Type B pancreatic cell (in vitro differentiated cells): ENCODE measurements at regions not wholly inside any gene's neighbourhood (a gene's known extent, or its start where the extent isn't known, plus 50 kb on each side); places are given as distances from the start of the nearest gene placed in this dataset.
"Not testable (repeated sequence)": the region's sequence is repeated elsewhere in the genome, so short reads cannot be mapped to it uniquely, and the experiment has no call there.

Source experiments
- DNase-seq: peaks from one replicate; pipeline ENCODE4 v3.0.0; 2021; ENCODE audit warnings: mixed read lengths; ENCODE audit not compliant: unreplicated experiment; ENCODE audit errors: extremely low spot score
- H3K27ac Mint-ChIP-seq: 2 replicates; pipeline ENCODE4 v1.8.0; 2021; ENCODE audit warnings: mild to moderate bottlenecking, mixed read lengths
- H3K27me3 Mint-ChIP-seq: 2 replicates; pipeline ENCODE4 v1.8.0; 2021; ENCODE audit warnings: mixed read lengths
- H3K36me3 Mint-ChIP-seq: 2 replicates; pipeline ENCODE4 v1.8.0; 2021; ENCODE audit warnings: mixed read lengths
- H3K4me1 Mint-ChIP-seq: one replicate; pipeline ENCODE4 v1.8.0; 2021; ENCODE audit warnings: mixed read lengths; ENCODE audit not compliant: unreplicated experiment
- H3K4me3 Mint-ChIP-seq: 2 replicates; pipeline ENCODE4 v1.8.0; 2021; ENCODE audit warnings: mild to moderate bottlenecking, mixed read lengths
- H3K9me3 Mint-ChIP-seq: 2 replicates; pipeline ENCODE4 v1.8.0; 2021; ENCODE audit warnings: mixed read lengths
- CTCF ChIP-seq: fragments of 200-600 bp; sonication (generic); conservative IDR thresholded peaks from 2 replicates; pipeline ENCODE4 v1.5.0; 2021; ENCODE audit warnings: antibody characterized with exemption, mild to moderate bottlenecking

GRCh38 chr3:166860217-166860616 is 519.9 kb downstream of the ZBBX start:
- DNase-seq: no peak
- no peaks in the 10 kb centered on the region for H3K36me3 Mint-ChIP-seq
- no peak for TF ChIP-seq CTCF
- no peak overlapping the region for H3K4me3 Mint-ChIP-seq
- no peak overlapping the region for H3K27ac Mint-ChIP-seq
- H3K9me3 Mint-ChIP-seq: no peaks in the 10 kb centered on the region
- no peaks in the 10 kb centered on the region for H3K4me1 Mint-ChIP-seq
- H3K27me3 Mint-ChIP-seq: no peaks in the 10 kb centered on the region

GRCh38 chr3:166844329-166844728 is 535.8 kb downstream of the ZBBX start:
- TF ChIP-seq CTCF: no peak
- Mint-ChIP-seq H3K4me3 (no peak overlapping the region), H3K27me3 (no peaks in the 10 kb centered on the region), H3K36me3 (no peaks in the 10 kb centered on the region), H3K9me3 (no peaks in the 10 kb centered on the region), H3K27ac (no peak overlapping the region), H3K4me1 (no peaks in the 10 kb centered on the region)
- DNase-seq: no peak

- not testable (repeated sequence) for H3K27me3 Mint-ChIP-seq, H3K36me3 Mint-ChIP-seq, H3K27ac Mint-ChIP-seq, H3K4me3 Mint-ChIP-seq, H3K9me3 Mint-ChIP-seq, H3K4me1 Mint-ChIP-seq, DNase-seq
Measured at GRCh38 chr3:166842784-166843183, 537.3 kb downstream of the ZBBX start.

GRCh38 chr3:166837535-166837934 is 542.6 kb downstream of the ZBBX start:
- Mint-ChIP-seq H3K9me3 (no peaks in the 10 kb centered on the region), H3K27ac (no peak overlapping the region), H3K36me3 (no peaks in the 10 kb centered on the region), H3K4me1 (no peaks in the 10 kb centered on the region), H3K4me3 (no peak overlapping the region), H3K27me3 (no peaks in the 10 kb centered on the region)
- no peak for DNase-seq
- peak; percentile 70 for TF ChIP-seq CTCF

GRCh38 chr3:166836836-166837235 is 543.3 kb downstream of the ZBBX start:
- Mint-ChIP-seq H3K27me3 (no peaks in the 10 kb centered on the region), H3K4me3 (no peak overlapping the region), H3K27ac (no peak overlapping the region), H3K4me1 (no peaks in the 10 kb centered on the region), H3K36me3 (no peaks in the 10 kb centered on the region), H3K9me3 (no peaks in the 10 kb centered on the region)
- DNase-seq: no peak
- TF ChIP-seq CTCF: no peak

GRCh38 chr3:166829896-166830295 is 550.2 kb downstream of the ZBBX start:
- peak overlapping the region; percentile 13 for H3K4me3 Mint-ChIP-seq
- peaks cover 6% of the 10 kb centered on the region for H3K9me3 Mint-ChIP-seq
- DNase-seq: no peak
- no peaks in the 10 kb centered on the region for H3K4me1 Mint-ChIP-seq
- H3K36me3 Mint-ChIP-seq: no peaks in the 10 kb centered on the region
- H3K27ac Mint-ChIP-seq: peak overlapping the region; percentile 4
- H3K27me3 Mint-ChIP-seq: no peaks in the 10 kb centered on the region
- TF ChIP-seq CTCF: no peak
